Body of pancreas (tissue), 4 donors: ENCODE measurements at regions not wholly inside any gene's neighbourhood (a gene's known extent, or its start where the extent isn't known, plus 50 kb on each side); places are given as distances from the start of the nearest gene placed in this dataset.

Source experiments
- ATAC-seq: fragments of 150-250 bp; one replicate; pipeline ENCODE4 v1.9.1; 2016
- DNase-seq, 4 donors: peaks; one replicate each; pipeline ENCODE4 v3.0.0-alpha.2; 2019
- H3K27ac ChIP-seq, 4 donors: fragments of 200-600 bp; sonication (generic); 1 replicate in 3 of 4; 2 replicates in 1 of 4; pipeline versions ENCODE4 v1.5.1 to v1.6.1; 2016 to 2019; ENCODE audit warnings: mild to moderate bottlenecking in 1 of 4, mixed read lengths in 1 of 4, moderate library complexity in 1 of 4
- H3K27me3 ChIP-seq, 2 donors: fragments of 200-600 bp; sonication (generic); one replicate each; pipeline ENCODE4 v1.6.0; 2016; ENCODE audit warnings: mild to moderate bottlenecking in 1 of 2
- H3K36me3 ChIP-seq, 2 donors: fragments of 200-600 bp; sonication (generic); replicated peaks in 1 of 2; 2 replicates each; pipeline ENCODE4 v1.5.1; 2016; ENCODE audit warnings: low read depth in 2 of 2; ENCODE audit not compliant: insufficient read depth in 1 of 2
- H3K4me1 ChIP-seq: fragments of 200-600 bp; sonication (generic); one replicate; pipeline ENCODE4 v1.6.0; 2016
- H3K4me3 ChIP-seq, 2 donors: fragments of 200-600 bp; sonication (generic); 1 replicate in 1 of 2; 2 replicates in 1 of 2; pipeline ENCODE4 v1.5.1; 2016 to 2019
- H3K9me3 ChIP-seq, 3 donors: fragments of 200-600 bp; sonication (generic); 1 replicate in 2 of 3; 2 replicates in 1 of 3; pipeline ENCODE4 v1.5.1; 2016
- CTCF ChIP-seq, 7 experiments: fragments of 450-650 bp in 4 of 7; fragments of 200-600 bp in 3 of 7; sonication (generic) in 3 of 7; IDR thresholded peaks; one replicate each; pipeline ENCODE4 v1.5.1; 2016 to 2019; ENCODE audit warnings: antibody characterized with exemption in 7 of 7
- POLR2A ChIP-seq, 3 donors: fragments of 450-650 bp; IDR thresholded peaks; one replicate each; pipeline ENCODE4 v1.6.1; 2016; ENCODE audit warnings: antibody characterized with exemption in 3 of 3, mild to moderate bottlenecking in 2 of 3
- WGBS, 2 donors: methylation state at CpG; one replicate each; pipeline ENCODE4 v1.1.5; 2017; 5-methylcytosine and 5-hydroxymethylcytosine counted together
- intact Hi-C: fragments of 100-400 bp; cut with DNase I; formaldehyde crosslinking; loops from one replicate; pipeline ENCODE4 v1.15.1; 2023

- DNase-seq, result no peak
- intact Hi-C loops, result no loop called here
- no peak for ATAC-seq
- no peak overlapping the region for H3K4me3 ChIP-seq
- no peaks in the 10 kb centered on the region for H3K27me3 ChIP-seq
- no peaks in the 10 kb centered on the region for H3K4me1 ChIP-seq
- no peak overlapping the region for H3K27ac ChIP-seq
- H3K9me3 ChIP-seq, result no peaks in the 10 kb centered on the region
- H3K36me3 ChIP-seq, result no peaks in the 10 kb centered on the region
- 65 to 76% methylated on average over 1 of the region's 1 CpG for WGBS, 2 donors
- TF ChIP-seq CTCF (IDR thresholded peaks at IDR 0.05) (no peak), POLR2A (IDR thresholded peaks at IDR 0.05) (no peak)
Measured at GRCh38 chr6:53419026-53419425, 70.3 kb upstream of the ELOVL5 start.

GRCh38 chr6:53418288-53418687 lies 69.5 kb upstream of the ELOVL5 start:
- H3K9me3 ChIP-seq, result no peaks in the 10 kb centered on the region
- H3K27me3 ChIP-seq, result no peaks in the 10 kb centered on the region
- no peak for TF ChIP-seq POLR2A (IDR thresholded peaks at IDR 0.05)
- TF ChIP-seq CTCF (IDR thresholded peaks at IDR 0.05), result no peak
- no peak overlapping the region for H3K27ac ChIP-seq
- no peak for ATAC-seq
- 59 to 67% methylated on average over 2 of the region's 2 CpGs for WGBS, 2 donors
- H3K4me1 ChIP-seq, result no peaks in the 10 kb centered on the region
- intact Hi-C loops, result no loop called here
- DNase-seq, result no peak
- no peaks in the 10 kb centered on the region for H3K36me3 ChIP-seq
- no peak overlapping the region for H3K4me3 ChIP-seq

GRCh38 chr6:53417141-53417540 lies 68.4 kb upstream of the ELOVL5 start:
- DNase-seq (no peak), ATAC-seq (no peak)
- Histone ChIP-seq H3K27ac (no peak overlapping the region), H3K4me1 (no peaks in the 10 kb centered on the region), H3K9me3 (no peaks in the 10 kb centered on the region), H3K4me3 (no peak overlapping the region), H3K27me3 (no peaks in the 10 kb centered on the region), H3K36me3 (no peaks in the 10 kb centered on the region)
- 52 to 78% methylated on average over 1 of the region's 1 CpG for WGBS, 2 donors
- intact Hi-C loops, result no loop called here
- TF ChIP-seq CTCF (IDR thresholded peaks at IDR 0.05), result no peak
- no peak for TF ChIP-seq POLR2A (IDR thresholded peaks at IDR 0.05)

GRCh38 chr6:53413326-53413725 lies 64.6 kb upstream of the ELOVL5 start:
- 88% methylated on average over 4 of the region's 4 CpGs for WGBS, 2 donors
- Histone ChIP-seq H3K27ac (no peak overlapping the region), H3K36me3 (no peaks in the 10 kb centered on the region), H3K4me3 (no peak overlapping the region), H3K9me3 (no peaks in the 10 kb centered on the region), H3K4me1 (peaks cover 8% of the 10 kb centered on the region), H3K27me3 (no peaks in the 10 kb centered on the region)
- ATAC-seq (no peak), DNase-seq (no peak)
- TF ChIP-seq POLR2A (IDR thresholded peaks at IDR 0.05) (no peak), CTCF (IDR thresholded peaks at IDR 0.05) (no peak)
- intact Hi-C loops, result no loop called here

- Histone ChIP-seq H3K27me3 (no peaks in the 10 kb centered on the region), H3K4me3 (no peak overlapping the region), H3K4me1 (peaks cover 8% of the 10 kb centered on the region), H3K9me3 (no peaks in the 10 kb centered on the region), H3K27ac (no peak overlapping the region), H3K36me3 (no peaks in the 10 kb centered on the region)
- 58 to 82% methylated on average over 1 of the region's 1 CpG for WGBS, 2 donors
- no peak for DNase-seq
- ATAC-seq, result peak; percentile 30
- intact Hi-C loops, result no loop called here
- TF ChIP-seq CTCF (IDR thresholded peaks at IDR 0.05), result no peak
- no peak for TF ChIP-seq POLR2A (IDR thresholded peaks at IDR 0.05)
Measured at GRCh38 chr6:53412751-53413150, 64.0 kb upstream of the ELOVL5 start.
